ENCODE measurements at regions not wholly inside any gene's neighbourhood (a gene's known extent, or its start where the extent isn't known, plus 50 kb on each side); places are given as distances from the start of the nearest gene placed in this dataset.

DNA sequence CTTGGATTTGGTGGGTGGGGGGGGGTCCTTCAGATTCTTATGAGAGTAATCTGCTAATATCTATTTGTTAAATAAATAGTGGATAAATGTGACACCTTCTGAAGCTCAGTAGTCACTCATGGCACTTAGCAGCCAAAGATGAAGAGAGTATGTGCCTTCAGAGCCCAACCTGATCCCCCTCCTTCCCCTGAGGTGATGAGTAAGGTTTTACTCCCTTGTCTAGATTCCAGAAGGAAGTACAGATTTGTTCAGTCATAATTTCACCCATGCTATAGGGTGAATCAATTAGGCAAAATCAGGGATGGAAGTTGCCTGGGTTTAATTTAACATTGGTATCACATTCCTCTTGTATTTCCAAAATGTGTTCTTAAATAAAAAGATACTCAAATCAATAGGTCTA lies 340.3 kb upstream of the ATP2B1 start:
- peaks cover 0 to 2% (median 0%) of the 10 kb centered on the region in 3 donors for H3K4me1 Mint-ChIP-seq
- no peaks in the 10 kb centered on the region for H3K27me3 Mint-ChIP-seq
- no peak overlapping the region for H3K4me3 Mint-ChIP-seq
- H3K36me3 Mint-ChIP-seq, result no peaks in the 10 kb centered on the region
- H3K27ac Mint-ChIP-seq, result no peak overlapping the region
- H3K9me3 Mint-ChIP-seq, result no peaks in the 10 kb centered on the region

DNA sequence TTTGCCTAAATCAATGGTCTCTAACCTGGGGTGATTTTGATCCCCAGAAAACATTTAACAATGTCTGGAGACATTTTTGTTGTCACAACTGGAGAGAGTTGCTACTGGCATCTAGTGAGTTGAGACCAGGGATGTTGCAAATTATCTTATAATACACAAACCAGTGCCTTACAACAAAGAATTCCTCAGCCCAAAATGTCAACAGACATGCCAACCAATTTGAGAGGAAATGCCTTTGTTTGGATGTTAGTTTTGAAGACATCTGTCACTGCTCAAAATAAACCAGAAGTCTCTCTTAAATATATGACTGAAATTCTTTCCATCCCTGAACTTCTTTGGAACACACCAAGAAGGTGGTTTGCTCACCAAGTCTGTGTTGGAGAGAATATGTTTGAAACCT lies 336.9 kb upstream of the ATP2B1 start:
- Mint-ChIP-seq H3K4me3 (no peak overlapping the region), H3K27me3 (no peaks in the 10 kb centered on the region), H3K4me1 (peaks cover 0 to 2% (median 2%) of the 10 kb centered on the region in 3 donors), H3K9me3 (peaks cover 0 to 1% (median 0%) of the 10 kb centered on the region in 3 donors), H3K36me3 (no peaks in the 10 kb centered on the region), H3K27ac (no peak overlapping the region)

DNA sequence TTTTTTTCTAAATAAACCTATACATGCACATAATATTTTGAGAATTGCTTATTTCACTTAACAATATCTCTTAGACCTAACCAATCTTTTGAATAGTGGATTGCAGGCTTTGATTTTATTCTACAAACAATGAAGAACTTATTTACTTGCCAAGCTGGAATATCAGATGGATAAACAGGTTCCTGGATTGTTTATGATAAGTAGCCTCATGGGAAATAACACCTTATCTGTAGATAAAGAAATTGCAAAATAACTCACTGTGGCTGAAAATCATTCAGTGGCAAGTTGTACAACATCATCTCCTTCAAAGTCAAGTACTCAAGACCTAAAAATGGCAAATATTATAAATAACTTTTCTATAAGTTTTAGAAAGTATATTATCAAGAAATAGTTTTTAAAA lies 335.4 kb upstream of the ATP2B1 start:
- Mint-ChIP-seq H3K27ac (no peak overlapping the region), H3K36me3 (no peaks in the 10 kb centered on the region), H3K4me1 (peaks cover 0 to 2% (median 0%) of the 10 kb centered on the region in 3 donors), H3K9me3 (peaks cover 0 to 1% (median 0%) of the 10 kb centered on the region in 3 donors), H3K27me3 (no peaks in the 10 kb centered on the region), H3K4me3 (no peak overlapping the region)

DNA sequence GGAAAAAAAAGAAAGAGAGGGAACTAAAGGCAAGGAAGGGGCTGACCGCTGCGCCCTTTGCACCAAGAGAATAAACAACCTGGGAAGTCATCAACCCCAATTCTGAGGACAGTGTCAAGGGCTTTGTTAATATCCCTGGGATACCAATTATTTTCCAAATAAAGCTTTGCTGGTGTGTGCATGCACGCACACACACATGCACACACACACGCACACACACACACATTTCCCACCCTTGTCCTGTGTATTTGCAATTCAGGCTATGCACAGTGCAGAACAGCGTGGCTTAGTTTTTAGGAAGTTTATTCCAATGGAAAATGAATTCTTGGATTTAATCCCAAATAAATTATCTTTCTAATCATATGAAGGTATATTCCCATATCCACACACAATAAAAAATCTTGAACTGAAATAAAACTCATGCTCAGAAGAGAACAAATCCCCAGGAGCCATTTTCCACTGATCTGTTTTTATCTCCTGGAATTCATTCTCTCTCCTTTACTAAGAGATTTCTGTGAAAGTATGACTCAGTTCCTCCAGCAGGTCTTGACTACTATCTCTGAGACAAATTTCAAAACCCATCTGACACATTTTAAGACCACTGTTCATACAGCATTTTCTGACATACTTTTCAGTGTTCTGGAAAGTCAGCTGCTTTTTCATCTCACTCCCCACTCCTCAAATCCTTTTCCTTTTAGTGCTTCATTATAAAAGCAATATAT lies 334.4 kb upstream of the ATP2B1 start:
- no peaks in the 10 kb centered on the region for H3K36me3 Mint-ChIP-seq
- no peak overlapping the region for H3K27ac Mint-ChIP-seq
- no peaks in the 10 kb centered on the region for H3K27me3 Mint-ChIP-seq
- peaks cover 0 to 2% (median 0%) of the 10 kb centered on the region in 3 donors for H3K4me1 Mint-ChIP-seq
- H3K9me3 Mint-ChIP-seq, result peaks cover 0 to 1% (median 0%) of the 10 kb centered on the region in 3 donors
- H3K4me3 Mint-ChIP-seq, result no peak overlapping the region

DNA sequence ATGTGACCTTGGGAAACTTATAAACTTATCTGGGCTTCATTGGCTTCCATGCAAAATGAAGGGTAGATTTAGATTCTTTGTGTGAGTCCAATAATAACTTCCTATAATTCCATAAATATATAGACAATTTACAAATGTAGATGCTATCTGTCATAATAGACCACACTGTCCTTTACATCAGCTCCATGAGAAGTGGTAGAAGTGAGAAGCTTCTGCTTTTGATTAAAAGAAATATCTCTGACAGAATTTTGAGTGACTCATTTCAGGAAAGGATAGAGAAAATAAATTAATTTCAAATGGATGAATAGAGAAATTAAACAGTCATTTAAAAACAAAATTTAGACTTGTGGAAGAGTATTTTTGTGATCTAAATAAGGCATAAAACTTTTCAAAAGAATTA lies 329.7 kb upstream of the ATP2B1 start:
- Mint-ChIP-seq H3K9me3 (peaks cover 0 to 5% (median 3%) of the 10 kb centered on the region in 3 donors), H3K36me3 (no peaks in the 10 kb centered on the region), H3K4me3 (no peak overlapping the region), H3K27ac (no peak overlapping the region), H3K4me1 (peaks cover 0 to 2% (median 1%) of the 10 kb centered on the region in 3 donors), H3K27me3 (no peaks in the 10 kb centered on the region)

DNA sequence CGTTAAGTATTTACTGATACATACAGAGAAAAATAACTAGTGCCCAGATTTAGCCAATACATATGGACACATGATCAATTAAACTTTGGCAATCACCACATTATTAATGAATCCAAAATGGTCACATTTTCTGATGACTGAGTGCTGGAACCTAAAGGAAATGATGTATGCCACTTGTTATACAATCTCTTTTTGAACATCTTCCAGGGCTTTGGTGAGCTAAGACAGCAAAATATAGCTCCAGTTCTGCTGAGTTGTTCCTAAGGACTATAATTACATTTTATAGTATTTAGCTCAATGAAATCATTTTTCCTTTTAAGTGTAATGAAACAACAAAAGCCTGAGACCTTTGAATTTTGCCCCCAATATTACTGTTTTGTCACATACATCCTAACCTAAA lies 329.1 kb upstream of the ATP2B1 start:
- H3K36me3 Mint-ChIP-seq, result no peaks in the 10 kb centered on the region

DNA sequence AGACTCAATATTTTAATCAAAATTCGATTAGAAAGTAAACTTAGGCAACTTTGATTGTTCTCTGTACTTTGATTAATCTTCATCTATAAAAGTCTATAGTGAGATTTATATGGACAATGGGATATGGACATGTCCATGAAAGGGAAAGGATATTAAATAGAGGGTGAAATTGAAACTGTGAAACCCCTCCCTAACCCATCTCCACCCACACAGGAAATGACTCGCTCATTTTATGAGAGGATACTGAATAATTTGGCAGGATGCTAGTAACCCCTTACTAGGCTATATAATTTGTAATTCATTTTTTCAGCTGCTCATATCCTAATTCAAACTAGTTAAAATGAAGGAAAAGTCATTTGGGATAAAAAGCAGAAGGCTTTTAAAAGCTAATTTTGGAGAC lies 328.0 kb upstream of the ATP2B1 start:
- no peaks in the 10 kb centered on the region for H3K36me3 Mint-ChIP-seq
- H3K27ac Mint-ChIP-seq, result no peak overlapping the region
- H3K4me1 Mint-ChIP-seq, result peaks cover 0 to 3% (median 0%) of the 10 kb centered on the region in 3 donors
- H3K9me3 Mint-ChIP-seq, result peaks cover 0 to 5% (median 3%) of the 10 kb centered on the region in 3 donors
- no peak overlapping the region for H3K4me3 Mint-ChIP-seq
- H3K27me3 Mint-ChIP-seq, result no peaks in the 10 kb centered on the region

More for the DNA sequence above, 329.1 kb upstream of the ATP2B1 start:
- Mint-ChIP-seq H3K4me3 (no peak overlapping the region), H3K27me3 (no peaks in the 10 kb centered on the region), H3K9me3 (peaks cover 0 to 5% (median 3%) of the 10 kb centered on the region in 3 donors), H3K4me1 (peaks cover 0 to 3% (median 2%) of the 10 kb centered on the region in 3 donors), H3K27ac (no peak overlapping the region)

DNA sequence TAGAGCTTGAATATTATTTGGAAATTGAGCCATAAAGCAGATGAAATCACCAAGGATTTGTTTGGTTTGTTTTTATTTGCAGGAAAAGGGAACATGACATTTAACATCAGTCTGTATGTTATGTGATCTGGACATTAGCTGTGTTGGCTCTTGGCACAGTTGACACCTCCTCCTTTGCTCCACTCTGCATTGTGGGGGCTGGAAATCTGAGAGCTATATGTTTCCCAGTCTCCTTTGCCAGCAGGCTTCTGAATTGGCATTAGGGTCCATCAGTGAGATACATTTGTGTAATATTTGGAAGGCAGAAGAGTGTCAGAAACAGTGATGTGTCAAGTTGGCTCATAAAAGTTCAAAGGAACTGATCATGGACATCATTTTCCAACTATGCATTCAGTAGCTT lies 322.1 kb upstream of the ATP2B1 start:
- H3K27me3 Mint-ChIP-seq, result no peaks in the 10 kb centered on the region
- no peak overlapping the region for H3K4me3 Mint-ChIP-seq
- peaks cover 0 to 2% (median 0%) of the 10 kb centered on the region in 3 donors for H3K4me1 Mint-ChIP-seq
- H3K9me3 Mint-ChIP-seq, result peaks cover 0 to 4% (median 0%) of the 10 kb centered on the region in 3 donors
- no peaks in the 10 kb centered on the region for H3K36me3 Mint-ChIP-seq
- no peak overlapping the region for H3K27ac Mint-ChIP-seq

DNA sequence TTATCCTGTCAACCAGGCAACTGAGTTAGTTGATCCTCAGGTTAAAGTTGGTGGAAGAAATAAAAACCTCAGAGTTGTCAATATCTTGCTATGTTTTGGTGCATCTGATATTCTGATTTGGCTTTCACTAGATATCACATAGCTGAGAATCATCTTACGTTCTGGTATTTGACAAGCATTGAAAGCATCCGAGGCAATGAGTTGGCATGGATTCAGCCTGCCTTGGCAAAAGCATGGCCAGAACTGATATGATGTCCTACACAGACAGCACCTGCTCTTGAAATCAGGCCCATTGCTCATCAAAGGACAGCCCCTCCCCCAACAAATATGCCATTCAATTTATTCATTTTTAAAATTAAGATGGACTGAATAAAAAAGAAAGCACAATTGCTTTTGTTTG lies 320.7 kb upstream of the ATP2B1 start:
- Mint-ChIP-seq H3K9me3 (peaks cover 0 to 2% (median 0%) of the 10 kb centered on the region in 3 donors), H3K36me3 (no peaks in the 10 kb centered on the region), H3K27ac (no peak overlapping the region), H3K27me3 (no peaks in the 10 kb centered on the region), H3K4me3 (no peak overlapping the region), H3K4me1 (peaks cover 0 to 3% (median 0%) of the 10 kb centered on the region in 3 donors)

DNA sequence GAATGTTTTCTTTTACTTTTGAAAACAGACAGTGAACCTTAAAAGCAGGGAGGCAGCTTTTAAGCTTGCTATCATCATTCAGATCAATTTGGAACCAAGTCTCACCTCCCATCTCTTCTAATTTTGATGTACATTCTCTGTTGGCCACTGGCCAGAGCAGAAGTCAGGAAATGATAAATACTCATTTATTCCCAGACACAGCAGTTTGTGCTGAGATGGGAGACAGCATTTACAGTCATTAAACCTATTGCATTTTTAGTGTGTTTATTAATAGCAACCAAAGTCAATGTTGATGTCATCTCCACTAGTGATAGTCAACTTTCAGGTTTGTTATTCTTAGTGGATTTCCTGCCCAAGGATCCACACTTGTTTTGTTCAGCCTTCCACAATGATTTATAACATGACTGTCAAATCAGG lies 320.0 kb upstream of the ATP2B1 start:
- H3K36me3 Mint-ChIP-seq, result no peaks in the 10 kb centered on the region
- peaks cover 0 to 2% (median 0%) of the 10 kb centered on the region in 3 donors for H3K9me3 Mint-ChIP-seq
- peaks cover 0 to 3% (median 0%) of the 10 kb centered on the region in 3 donors for H3K4me1 Mint-ChIP-seq
- no peak overlapping the region for H3K4me3 Mint-ChIP-seq
- H3K27ac Mint-ChIP-seq, result no peak overlapping the region
- no peaks in the 10 kb centered on the region for H3K27me3 Mint-ChIP-seq

DNA sequence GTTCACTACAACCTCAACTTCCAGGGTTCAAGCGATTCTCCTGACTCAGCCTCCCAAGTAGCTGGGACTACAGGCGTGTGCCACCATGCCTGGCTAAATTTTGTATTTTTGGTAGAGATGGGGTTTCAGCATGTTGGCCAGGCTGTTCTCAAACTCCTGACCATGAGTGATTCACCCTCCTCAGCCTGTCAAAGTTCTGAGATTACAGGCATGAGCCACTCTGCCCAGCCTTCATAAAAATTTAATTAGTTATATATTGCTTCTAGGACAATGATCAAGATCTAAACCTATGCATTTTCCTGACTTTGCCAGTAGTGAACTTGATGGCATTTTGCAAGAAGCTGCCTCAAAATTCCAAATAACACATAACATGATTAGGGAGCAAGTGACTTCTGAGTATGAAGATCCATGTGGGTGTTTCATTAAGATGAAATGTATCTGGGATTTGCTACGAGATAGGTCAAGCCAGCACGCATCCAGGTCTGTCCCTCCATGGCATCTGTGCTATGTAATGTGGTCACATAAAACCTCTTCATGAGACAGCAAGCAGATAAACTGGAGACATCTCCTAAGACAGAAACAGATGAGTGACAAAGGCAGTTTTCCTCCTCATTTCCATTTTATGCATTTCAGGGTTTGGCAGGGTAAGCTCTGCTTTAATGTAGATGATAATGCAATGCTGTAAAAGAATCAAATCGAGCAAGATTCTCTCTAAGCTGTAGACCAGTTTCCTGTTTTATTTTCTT lies 319.4 kb upstream of the ATP2B1 start:
- H3K4me1 Mint-ChIP-seq, result peaks cover 0 to 3% (median 0%) of the 10 kb centered on the region in 3 donors
- H3K4me3 Mint-ChIP-seq, result no peak overlapping the region
- H3K9me3 Mint-ChIP-seq, result peaks cover 0 to 2% (median 0%) of the 10 kb centered on the region in 3 donors
- no peak overlapping the region for H3K27ac Mint-ChIP-seq
- no peaks in the 10 kb centered on the region for H3K27me3 Mint-ChIP-seq
- no peaks in the 10 kb centered on the region for H3K36me3 Mint-ChIP-seq

DNA sequence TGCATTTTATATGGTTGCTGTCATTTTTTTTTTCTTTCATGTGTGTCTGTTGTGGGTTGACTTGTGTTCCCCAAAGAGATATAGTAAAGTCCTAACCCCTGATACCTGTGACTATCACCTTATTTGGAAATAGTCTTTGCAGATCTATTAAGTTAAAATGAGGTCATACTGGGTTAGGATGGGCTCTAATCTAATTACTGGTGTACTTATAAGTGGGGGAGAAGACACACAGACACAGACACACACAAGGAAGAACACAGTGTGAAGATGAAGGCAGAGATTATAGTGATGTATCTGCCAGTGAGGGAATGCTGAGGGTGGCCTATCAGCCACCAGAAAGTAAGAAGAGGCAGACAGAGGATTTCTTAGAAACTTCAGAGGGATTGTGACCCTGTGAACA lies 318.4 kb upstream of the ATP2B1 start:
- Mint-ChIP-seq H3K9me3 (peaks cover 0 to 2% (median 0%) of the 10 kb centered on the region in 3 donors), H3K27ac (peak overlapping the region in 1 of 3 donors; percentile 39), H3K4me1 (peaks cover 0 to 2% (median 0%) of the 10 kb centered on the region in 3 donors), H3K27me3 (no peaks in the 10 kb centered on the region), H3K36me3 (no peaks in the 10 kb centered on the region), H3K4me3 (no peak overlapping the region)

DNA sequence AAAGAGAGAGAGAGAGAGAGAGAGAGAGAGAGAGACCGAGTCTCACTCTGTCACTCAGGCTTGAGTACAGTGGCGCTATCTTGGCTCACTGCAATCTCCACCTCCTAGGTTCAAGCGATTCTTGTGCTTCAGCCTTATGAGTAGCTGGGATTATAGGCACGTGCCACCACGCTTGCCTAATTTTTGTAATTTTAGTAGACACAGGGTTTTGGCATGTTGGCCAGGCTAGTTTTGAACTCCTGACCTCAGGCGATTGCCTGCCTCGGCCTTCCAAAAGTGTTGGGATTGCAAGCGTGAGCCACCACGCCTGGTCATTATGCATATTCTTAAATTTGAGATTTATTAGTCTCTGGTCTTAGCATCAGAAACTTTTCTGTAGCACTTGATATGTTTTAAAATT lies 317.9 kb upstream of the ATP2B1 start:
- H3K36me3 Mint-ChIP-seq, result no peaks in the 10 kb centered on the region
- H3K4me1 Mint-ChIP-seq, result peaks cover 0 to 2% (median 0%) of the 10 kb centered on the region in 3 donors
- H3K9me3 Mint-ChIP-seq, result peaks cover 0 to 2% (median 0%) of the 10 kb centered on the region in 3 donors
- H3K4me3 Mint-ChIP-seq, result no peak overlapping the region
- H3K27me3 Mint-ChIP-seq, result no peaks in the 10 kb centered on the region
- no peak overlapping the region for H3K27ac Mint-ChIP-seq

DNA sequence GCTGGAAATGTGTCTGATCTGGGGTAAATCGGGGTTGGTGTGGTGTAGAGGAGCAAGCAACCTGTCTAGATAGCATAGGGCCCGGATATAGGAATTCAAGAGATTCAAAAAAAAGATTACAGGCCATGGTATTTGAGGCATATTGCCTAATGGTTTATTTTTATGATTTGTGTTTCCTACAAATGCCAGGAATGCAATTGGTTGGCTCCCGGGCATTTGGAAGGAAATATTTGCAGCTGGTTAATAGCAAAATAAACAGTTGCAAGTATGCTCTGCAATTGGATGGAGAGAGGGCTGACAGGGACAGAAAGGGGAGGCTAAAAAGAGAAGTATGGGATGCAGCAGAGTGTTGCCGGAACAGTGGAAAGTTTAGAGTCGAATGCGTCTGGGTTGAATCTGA lies 315.6 kb upstream of the ATP2B1 start:
- H3K27ac Mint-ChIP-seq, result no peak overlapping the region
- H3K27me3 Mint-ChIP-seq, result no peaks in the 10 kb centered on the region
- H3K4me3 Mint-ChIP-seq, result no peak overlapping the region
- H3K9me3 Mint-ChIP-seq, result no peaks in the 10 kb centered on the region
- H3K4me1 Mint-ChIP-seq, result peaks cover 0 to 2% (median 0%) of the 10 kb centered on the region in 3 donors
- no peaks in the 10 kb centered on the region for H3K36me3 Mint-ChIP-seq

DNA sequence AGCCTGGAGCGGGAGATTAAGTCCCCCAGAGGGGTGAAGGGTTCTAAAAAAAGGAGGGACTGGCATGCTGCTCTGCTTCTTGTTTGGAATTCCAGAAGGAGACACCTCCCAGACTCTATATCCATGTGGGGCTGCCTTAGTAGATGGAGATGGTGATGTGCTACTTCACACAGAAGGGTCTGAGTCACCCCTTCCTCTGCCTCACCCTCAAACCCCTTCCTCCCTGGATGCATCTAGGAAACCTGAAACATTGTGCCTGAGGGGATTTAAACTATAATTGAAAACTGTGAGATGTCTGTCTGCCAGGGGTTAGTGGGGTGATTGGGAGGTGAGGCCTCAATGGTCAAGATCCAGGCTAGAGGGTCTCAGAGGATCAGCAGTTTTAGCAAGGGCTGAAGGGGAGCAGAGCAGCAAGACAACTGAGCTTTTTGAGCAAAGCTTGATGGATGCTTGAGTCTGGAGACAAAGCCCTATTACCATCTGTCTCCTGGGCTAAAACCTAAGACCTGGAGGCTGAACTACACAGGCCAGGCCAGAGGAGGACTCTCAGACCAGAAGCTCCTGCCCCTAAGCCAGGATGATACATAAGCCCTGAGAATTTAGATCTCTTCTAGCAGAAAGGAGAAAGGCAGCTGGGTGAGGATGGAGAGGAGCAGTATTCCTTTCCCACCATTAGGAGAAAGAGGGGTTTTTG lies 314.7 kb upstream of the ATP2B1 start:
- H3K4me1 Mint-ChIP-seq, result peaks cover 0 to 2% (median 0%) of the 10 kb centered on the region in 3 donors
- no peaks in the 10 kb centered on the region for H3K9me3 Mint-ChIP-seq
- H3K4me3 Mint-ChIP-seq, result no peak overlapping the region
- no peak overlapping the region for H3K27ac Mint-ChIP-seq
- no peaks in the 10 kb centered on the region for H3K27me3 Mint-ChIP-seq
- H3K36me3 Mint-ChIP-seq, result peaks cover 3% of the 10 kb centered on the region

All from IgD-negative memory B cell (primary cell).